HEK293T (cell line): ENCODE measurements at regions not wholly inside any gene's neighbourhood (a gene's known extent, or its start where the extent isn't known, plus 50 kb on each side); places are given as distances from the start of the nearest gene placed in this dataset.
A peak's percentile ranks its signal among the peaks of the same experiment; 100 is the strongest.

Experiments used
- CTCF ChIA-PET: fragments of 350-600 bp; formaldehyde crosslinking; extraction: SDS; loops from one replicate; lab custom pipeline; 2021; ENCODE audit warnings: antibody characterized with exemption, inconsistent platforms; lab: Yijun Ruan, JAX
- POLR2A ChIA-PET: fragments of 350-600 bp; formaldehyde crosslinking; extraction: SDS; loops from one replicate; lab custom pipeline; 2020; ENCODE audit warnings: antibody characterized with exemption, inconsistent platforms; lab: Yijun Ruan, JAX
- DNase-seq: peaks from one replicate; pipeline ENCODE4 v3.0.0; 2012; ENCODE audit warnings: mixed read lengths; ENCODE audit errors: extremely low spot score
- ARNT ChIP-seq: fragments of 450-650 bp; IDR thresholded peaks from 2 replicates; pipeline ENCODE4 v1.6.1; 2017; ENCODE audit warnings: mild to moderate bottlenecking
- BHLHE40 ChIP-seq: fragments of 450-650 bp; IDR thresholded peaks from 2 replicates; pipeline ENCODE4 v1.6.1; 2016; ENCODE audit warnings: mild to moderate bottlenecking, moderate library complexity, borderline replicate concordance
- CTBP1 ChIP-seq: fragments of 450-650 bp; IDR thresholded peaks from 2 replicates; pipeline ENCODE4 v1.6.1; 2016; ENCODE audit warnings: borderline replicate concordance
- ELF4 ChIP-seq: fragments of 450-650 bp; IDR thresholded peaks from 2 replicates; pipeline ENCODE4 v1.6.1; 2017; ENCODE audit warnings: antibody characterized with exemption
- FOXA1 ChIP-seq: fragments of 450-650 bp; IDR thresholded peaks from 2 replicates; pipeline ENCODE4 v1.6.1; 2016; ENCODE audit warnings: mild to moderate bottlenecking
- FOXK2 ChIP-seq: fragments of 450-650 bp; IDR thresholded peaks from 2 replicates; pipeline ENCODE4 v1.6.1; 2016; ENCODE audit warnings: mild to moderate bottlenecking
- FOXM1 ChIP-seq: fragments of 450-650 bp; IDR thresholded peaks from 2 replicates; pipeline ENCODE4 v1.6.1; 2017; ENCODE audit warnings: mild to moderate bottlenecking, borderline replicate concordance
- HDGF ChIP-seq: fragments of 450-650 bp; IDR thresholded peaks from 2 replicates; pipeline ENCODE4 v1.6.1; 2017; ENCODE audit warnings: antibody characterized with exemption, borderline replicate concordance
- L3MBTL2 ChIP-seq: fragments of 450-650 bp; conservative IDR thresholded peaks from 2 replicates; pipeline ENCODE4 v1.6.1; 2016; ENCODE audit warnings: mild to moderate bottlenecking
- LEF1 ChIP-seq: fragments of 450-650 bp; IDR thresholded peaks from 2 replicates; pipeline ENCODE4 v1.6.1; 2017; ENCODE audit warnings: mild to moderate bottlenecking, borderline replicate concordance
- NFRKB ChIP-seq: fragments of 450-650 bp; IDR thresholded peaks from 2 replicates; pipeline ENCODE4 v1.6.1; 2016; ENCODE audit warnings: mild to moderate bottlenecking, moderate library complexity
- SP1 ChIP-seq: fragments of 450-650 bp; IDR thresholded peaks from 2 replicates; pipeline ENCODE4 v1.6.1; 2017
- SUZ12 ChIP-seq: fragments of 450-650 bp; IDR thresholded peaks from 2 replicates; pipeline ENCODE4 v1.6.1; 2016; ENCODE audit warnings: mild to moderate bottlenecking
- TARDBP ChIP-seq: fragments of 450-650 bp; IDR thresholded peaks from 2 replicates; pipeline ENCODE4 v1.6.1; 2016
- ZNF384 ChIP-seq: fragments of 450-650 bp; IDR thresholded peaks from 2 replicates; pipeline ENCODE4 v1.6.1; 2016
- TF ChIP-seq, protein P1 (sequence below): fragments of 450-650 bp; IDR thresholded peaks from 2 replicates; pipeline ENCODE4 v1.6.1; 2016

DNA sequence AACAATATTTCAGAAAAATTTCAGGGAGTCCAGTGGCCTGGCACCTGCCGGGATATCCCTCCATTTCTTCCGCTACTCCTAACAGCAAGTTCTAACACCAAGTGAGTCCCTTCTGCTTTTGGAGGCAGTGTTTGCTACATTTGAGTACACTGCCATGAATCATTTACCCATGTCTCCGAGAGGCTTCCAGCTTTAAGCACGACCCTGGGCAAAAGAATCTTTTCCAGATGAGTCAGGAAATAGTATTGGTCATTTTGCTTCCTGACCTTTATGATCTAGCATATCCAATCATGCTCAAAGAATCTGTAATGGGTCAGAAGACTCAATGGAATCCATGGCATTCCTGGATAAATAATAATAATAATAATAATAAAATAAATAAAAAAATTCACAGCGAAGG is 60.7 kb upstream of the FMN2 start:
- no peak for DNase-seq
- TF ChIP-seq ZNF384 (no peak), SP1 (no peak), TARDBP (no peak), NFRKB (no peak), ARNT (no peak), FOXM1 (no peak), ELF4 (no peak), FOXK2 (no peak), FOXA1 (no peak), SUZ12 (no peak), CTBP1 (no peak), HDGF (no peak), LEF1 (no peak), L3MBTL2 (no peak), BHLHE40 (no peak)
- TF ChIP-seq, protein P1, sequence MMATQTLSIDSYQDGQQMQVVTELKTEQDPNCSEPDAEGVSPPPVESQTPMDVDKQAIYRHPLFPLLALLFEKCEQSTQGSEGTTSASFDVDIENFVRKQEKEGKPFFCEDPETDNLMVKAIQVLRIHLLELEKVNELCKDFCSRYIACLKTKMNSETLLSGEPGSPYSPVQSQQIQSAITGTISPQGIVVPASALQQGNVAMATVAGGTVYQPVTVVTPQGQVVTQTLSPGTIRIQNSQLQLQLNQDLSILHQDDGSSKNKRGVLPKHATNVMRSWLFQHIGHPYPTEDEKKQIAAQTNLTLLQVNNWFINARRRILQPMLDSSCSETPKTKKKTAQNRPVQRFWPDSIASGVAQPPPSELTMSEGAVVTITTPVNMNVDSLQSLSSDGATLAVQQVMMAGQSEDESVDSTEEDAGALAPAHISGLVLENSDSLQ = no peak
- ChIA-PET CTCF (interaction anchor here (1.3 kb wide), 1 partner anchor 70 kb away, joined by 3 read pairs; no protein-coding TSS in a partner anchor), POLR2A (no interaction called here)

DNA sequence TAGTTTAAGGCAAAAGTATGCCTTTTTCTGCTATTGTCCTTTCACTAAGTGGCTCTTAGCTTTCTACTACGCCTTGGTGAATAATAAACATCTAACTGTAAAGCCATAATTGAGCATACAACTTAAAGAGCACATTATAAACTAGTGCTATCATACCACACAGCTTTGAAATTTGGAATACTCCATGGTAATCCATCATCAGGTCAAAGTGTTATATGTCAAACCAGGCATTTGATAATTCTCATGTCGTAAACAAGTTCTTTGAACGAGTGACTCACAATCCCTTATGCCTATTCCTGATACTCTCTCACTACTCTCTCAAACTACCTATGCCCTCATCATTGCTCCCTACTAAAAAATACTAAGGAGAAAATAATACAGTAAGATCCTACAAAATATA is 60.3 kb upstream of the FMN2 start:
- no peak for DNase-seq
- TF ChIP-seq FOXM1 (no peak), FOXK2 (no peak), NFRKB (no peak), HDGF (no peak), CTBP1 (no peak), ELF4 (no peak)
- TF ChIP-seq, protein P1 = peak; percentile 37; the same call in 1 of the 2 replicates
- ChIA-PET POLR2A (no interaction called here), CTCF (no interaction called here)

DNA sequence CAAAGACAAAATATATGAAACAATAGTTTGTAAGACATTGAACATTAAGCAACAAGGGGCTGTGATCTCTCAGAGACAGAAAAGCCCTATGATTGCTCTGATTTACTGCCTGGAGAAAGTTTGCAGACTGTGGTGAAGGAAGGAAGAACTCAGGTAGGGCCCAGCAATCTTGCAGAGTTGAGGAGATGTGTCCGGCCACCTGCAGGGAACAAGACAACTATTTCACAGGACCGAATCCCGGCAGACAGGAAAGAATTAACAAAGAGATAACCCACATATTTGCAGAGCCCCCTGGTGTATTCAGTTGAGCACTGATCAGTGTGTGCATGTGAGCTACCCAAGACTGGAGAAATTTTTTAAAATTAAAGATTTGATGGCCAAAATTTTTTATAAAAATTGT is 58.3 kb upstream of the FMN2 start:
- TF ChIP-seq L3MBTL2 (no peak), CTBP1 (no peak), BHLHE40 (no peak), ZNF384 (no peak), FOXA1 (no peak), SUZ12 (no peak), ELF4 (no peak), HDGF (no peak), LEF1 (no peak), FOXM1 (no peak), NFRKB (no peak), FOXK2 (no peak), ARNT (no peak), TARDBP (no peak)
- POLR2A ChIA-PET = no interaction called here
- CTCF ChIA-PET = no interaction called here

DNA sequence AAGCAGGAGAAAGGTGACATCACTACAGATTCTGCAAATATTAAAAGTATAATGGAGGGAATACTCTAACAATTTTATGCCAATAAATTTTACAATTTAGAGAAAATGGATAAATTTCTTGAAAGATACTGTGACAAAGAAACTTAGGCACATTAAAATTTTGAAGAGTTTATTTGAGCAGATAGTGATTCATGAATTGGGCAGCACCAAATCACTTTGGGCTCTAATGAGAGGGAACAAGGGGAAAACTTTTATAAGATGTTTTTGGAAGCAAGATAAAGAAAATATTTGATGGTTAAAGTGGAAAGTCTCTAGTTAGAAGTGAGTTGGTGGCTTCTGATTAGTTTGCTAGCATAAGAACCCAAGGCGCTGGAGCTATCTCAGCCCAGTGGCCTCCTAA is 55.2 kb upstream of the FMN2 start:
- TF ChIP-seq SUZ12 = no peak
- no peak for TF ChIP-seq NFRKB
- no peak for TF ChIP-seq ELF4
- no peak for TF ChIP-seq ARNT
- TF ChIP-seq, protein P1 = no peak
- TF ChIP-seq BHLHE40 = no peak
- TF ChIP-seq LEF1 = no peak
- no peak for TF ChIP-seq SP1
- TF ChIP-seq FOXM1 = no peak
- TF ChIP-seq FOXK2 = no peak
- no peak for TF ChIP-seq FOXA1
- no peak for TF ChIP-seq HDGF
- TF ChIP-seq TARDBP = no peak
- TF ChIP-seq L3MBTL2 = no peak
- TF ChIP-seq CTBP1 = no peak
- TF ChIP-seq ZNF384 = no peak
- DNase-seq = no peak
- ChIA-PET POLR2A (no interaction called here), CTCF (interaction anchor here (0.6 kb wide), 1 partner anchor 656 kb away, joined by 3 read pairs; no protein-coding TSS in a partner anchor)

More for the DNA sequence above, 58.3 kb upstream of the FMN2 start:
- no peak for DNase-seq
